ENCODE measurements at regions not wholly inside any gene's neighbourhood (a gene's known extent, or its start where the extent isn't known, plus 50 kb on each side); places are given as distances from the start of the nearest gene placed in this dataset.
A peak's percentile ranks its signal among the peaks of the same experiment; 100 is the strongest.

GRCh38 chr13:73880365-73880764 is 253.8 kb downstream of the KLF12 start:
- BruUV-seq (replicated peaks), result no TSS peak
- Histone ChIP-seq H3K4me1 (ENCODE audit: insufficient read depth, low read length, poor library complexity, severe bottlenecking) (peaks cover 9% of the 10 kb centered on the region), H3K4me3 (ENCODE audit: low read depth, low read length, poor library complexity, severe bottlenecking) (no peak overlapping the region), H3K4me2 (ENCODE audit: low read length) (no peak overlapping the region), H3K36me3 (ENCODE audit: insufficient read depth, low read length) (peaks cover 11% of the 10 kb centered on the region), H3K79me2 (ENCODE audit: insufficient read depth, low read depth, low read length) (no peaks in the 10 kb centered on the region), H3K27ac (ENCODE audit: low read depth, low read length, poor library complexity, severe bottlenecking) (no peak overlapping the region), H2AFZ (ENCODE audit: low read length) (no peak overlapping the region), H3K9me2 (ENCODE audit: insufficient read depth, low read length) (no peaks in the 10 kb centered on the region), H3K9me3 (ENCODE audit: low read length) (peaks cover 13% of the 10 kb centered on the region; the same call in 1 of the 2 replicates), H4K20me1 (ENCODE audit: insufficient read depth, low read length) (no peaks in the 10 kb centered on the region)
- DNase-seq (ENCODE audit: low spot score), result no peak
- ChIA-PET POLR2A (interaction anchor here (0.6 to 1.6 kb wide), 3 partner anchors 10 to 1338 kb away, joined by 3 to 7 read pairs (median 4); no protein-coding TSS in a partner anchor), CTCF (ENCODE audit: unreplicated experiment) (no interaction called here)
- no peak for TF ChIP-seq CTCF (conservative IDR thresholded peaks at IDR 0.05; ENCODE audit: low read length)
- TF ChIP-seq EZH2phosphoT487 (IDR thresholded peaks at IDR 0.05; ENCODE audit: borderline replicate concordance, low read depth, low read length), result no peak
- intact Hi-C loops (cut with micrococcal nuclease; ENCODE audit: unreplicated experiment), result no loop called here

GRCh38 chr13:73879346-73880015 is 254.7 kb downstream of the KLF12 start:
- peak; percentile 7 for DNase-seq (ENCODE audit: low spot score)
- no peak overlapping the region for H3K27ac ChIP-seq (ENCODE audit: low read depth, low read length, poor library complexity, severe bottlenecking)
- H3K4me1 ChIP-seq (ENCODE audit: insufficient read depth, low read length, poor library complexity, severe bottlenecking), result peaks cover 9% of the 10 kb centered on the region
- no peak overlapping the region for H3K4me2 ChIP-seq (ENCODE audit: low read length)
- peaks cover 13% of the 10 kb centered on the region; the same call in 1 of the 2 replicates for H3K9me3 ChIP-seq (ENCODE audit: low read length)
- H3K36me3 ChIP-seq (ENCODE audit: insufficient read depth, low read length), result peaks cover 11% of the 10 kb centered on the region
- no peaks in the 10 kb centered on the region for H3K9me2 ChIP-seq (ENCODE audit: insufficient read depth, low read length)
- no TSS peak for BruUV-seq (replicated peaks)
- no peak overlapping the region for H3K4me3 ChIP-seq (ENCODE audit: low read depth, low read length, poor library complexity, severe bottlenecking)
- TF ChIP-seq EZH2phosphoT487 (IDR thresholded peaks at IDR 0.05; ENCODE audit: borderline replicate concordance, low read depth, low read length) (no peak), CTCF (conservative IDR thresholded peaks at IDR 0.05; ENCODE audit: low read length) (no peak)
- H3K79me2 ChIP-seq (ENCODE audit: insufficient read depth, low read depth, low read length), result no peaks in the 10 kb centered on the region
- H2AFZ ChIP-seq (ENCODE audit: low read length), result no peak overlapping the region
- ChIA-PET POLR2A (interaction anchor here (0.5 kb wide), 1 partner anchor 26 kb away, joined by 3 read pairs; no protein-coding TSS in a partner anchor), CTCF (ENCODE audit: unreplicated experiment) (interaction anchor here (0.5 kb wide), 1 partner anchor 13 kb away, joined by 3 read pairs; no protein-coding TSS in a partner anchor)
- intact Hi-C loops (cut with micrococcal nuclease; ENCODE audit: unreplicated experiment), result no loop called here
- H4K20me1 ChIP-seq (ENCODE audit: insufficient read depth, low read length), result no peaks in the 10 kb centered on the region

GRCh38 chr13:73877399-73877798 is 256.8 kb downstream of the KLF12 start:
- Histone ChIP-seq H3K27ac (ENCODE audit: low read depth, low read length, poor library complexity, severe bottlenecking) (no peak overlapping the region), H3K36me3 (ENCODE audit: insufficient read depth, low read length) (peaks cover 11% of the 10 kb centered on the region), H3K9me3 (ENCODE audit: low read length) (peaks cover 13% of the 10 kb centered on the region; the same call in 1 of the 2 replicates), H3K4me1 (ENCODE audit: insufficient read depth, low read length, poor library complexity, severe bottlenecking) (peaks cover 9% of the 10 kb centered on the region), H3K9me2 (ENCODE audit: insufficient read depth, low read length) (no peaks in the 10 kb centered on the region), H2AFZ (ENCODE audit: low read length) (no peak overlapping the region), H4K20me1 (ENCODE audit: insufficient read depth, low read length) (no peaks in the 10 kb centered on the region), H3K4me2 (ENCODE audit: low read length) (no peak overlapping the region), H3K79me2 (ENCODE audit: insufficient read depth, low read depth, low read length) (no peaks in the 10 kb centered on the region), H3K4me3 (ENCODE audit: low read depth, low read length, poor library complexity, severe bottlenecking) (no peak overlapping the region)
- POLR2A ChIA-PET, result interaction anchor here (1.2 kb wide), 1 partner anchor 36 kb away, joined by 3 read pairs; no protein-coding TSS in a partner anchor
- TF ChIP-seq EZH2phosphoT487 (IDR thresholded peaks at IDR 0.05; ENCODE audit: borderline replicate concordance, low read depth, low read length), result no peak
- intact Hi-C loops (cut with micrococcal nuclease; ENCODE audit: unreplicated experiment), result no loop called here
- no TSS peak for BruUV-seq (replicated peaks)
- CTCF ChIA-PET (ENCODE audit: unreplicated experiment), result no interaction called here
- DNase-seq (ENCODE audit: low spot score), result no peak
